Activated CD4-positive, alpha-beta T cell treated with anti-CD3 and anti-CD28 coated beads, Interleukin-2, amount 50 U/mL, for 48 hours (primary cell): ENCODE measurements at regions not wholly inside any gene's neighbourhood (a gene's known extent, or its start where the extent isn't known, plus 50 kb on each side); places are given as distances from the start of the nearest gene placed in this dataset.

Experiments
- DNase-seq, 2 experiments: peaks; one replicate each; pipeline ENCODE4 v3.0.0-alpha.2; 2020

- DNase-seq: peak; percentile 29 to 45
These were observed 330.8 kb downstream of the DLEU7 start for GRCh38 chr13:50512474-50513299.

GRCh38 chr13:50513300-50513877 lies 330.1 kb downstream of the DLEU7 start:
- DNase-seq: no peak

- DNase-seq: no peak
These were observed 329.2 kb downstream of the DLEU7 start for GRCh38 chr13:50514249-50514648.

GRCh38 chr13:50518131-50518530 lies 325.4 kb downstream of the DLEU7 start:
- no peak for DNase-seq

- no peak for DNase-seq
These were observed 324.7 kb downstream of the DLEU7 start for GRCh38 chr13:50518781-50519201.

DNA sequence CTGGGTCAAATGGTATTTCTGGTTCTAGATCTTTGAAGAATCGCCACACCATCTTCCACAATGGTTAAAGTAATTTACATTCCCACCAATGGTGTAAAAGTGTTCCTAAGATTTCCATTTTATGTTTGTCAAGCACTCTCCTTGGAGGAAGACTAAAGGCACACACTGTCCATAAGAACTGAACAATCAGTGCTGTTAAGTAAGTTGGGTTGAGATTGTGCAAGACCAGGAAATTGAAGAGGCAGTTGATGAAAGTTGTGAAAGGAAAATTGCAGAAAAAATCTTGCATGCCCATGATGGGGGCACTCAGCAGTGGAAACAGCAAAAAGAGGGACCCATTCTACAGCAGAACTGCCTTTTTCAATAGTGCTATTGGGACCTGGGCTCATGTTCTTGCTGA lies 323.6 kb downstream of the DLEU7 start:
- no peak for DNase-seq

DNA sequence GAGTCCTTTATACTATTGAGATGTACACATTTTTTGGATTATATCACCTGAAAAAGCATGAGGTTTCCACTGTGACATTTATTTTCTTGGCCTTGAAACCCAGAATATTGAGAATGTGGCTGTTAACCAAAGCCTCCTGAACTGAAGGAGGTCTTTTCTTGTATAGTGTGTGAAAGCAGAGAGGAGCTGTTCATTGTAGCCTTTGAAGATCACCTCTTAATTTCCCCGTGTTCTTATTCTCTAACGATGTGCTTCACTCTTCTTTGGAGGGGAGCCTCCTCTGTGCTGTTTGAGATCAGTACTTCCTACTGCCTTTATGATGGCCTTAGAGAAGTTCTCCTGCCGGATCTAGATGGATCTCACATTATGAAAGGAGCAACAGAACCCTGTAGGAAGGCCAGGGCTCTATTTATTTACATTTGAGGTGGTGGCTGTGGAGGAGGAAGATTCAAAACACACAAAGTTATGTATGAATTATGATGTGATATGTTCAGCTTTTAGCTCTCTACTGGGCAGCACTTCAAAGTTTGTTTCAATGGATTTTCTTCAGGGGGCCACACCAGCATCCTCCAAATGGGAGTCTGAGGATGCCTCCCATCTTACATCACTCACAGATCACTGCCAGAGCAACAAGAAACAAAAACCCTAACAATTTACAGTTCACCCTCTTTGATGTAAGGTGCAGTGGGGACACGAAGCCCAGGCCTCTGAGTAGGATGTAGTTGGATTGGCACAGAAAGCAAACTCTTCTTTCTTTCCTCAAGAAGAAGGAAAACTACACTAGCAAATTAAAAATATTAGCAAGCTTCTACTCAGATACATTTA lies 322.3 kb downstream of the DLEU7 start:
- no peak for DNase-seq

DNA sequence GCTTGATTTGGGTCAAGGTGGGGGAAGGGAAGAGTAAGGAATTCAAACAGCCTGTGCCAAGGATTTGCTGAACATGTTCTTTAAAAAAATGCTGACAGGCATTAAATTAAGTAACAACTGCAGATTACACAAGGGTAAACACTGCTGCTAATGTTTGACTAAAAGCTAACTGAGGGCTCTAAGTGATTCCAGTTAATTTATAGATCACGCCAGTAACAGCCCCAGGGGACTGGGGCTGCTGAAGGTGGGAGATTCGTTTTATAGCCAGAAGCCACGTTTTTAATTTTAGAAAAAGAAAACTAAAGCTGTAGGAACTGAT lies 321.7 kb downstream of the DLEU7 start:
- no peak for DNase-seq

GRCh38 chr13:50522506-50522905 lies 321.0 kb downstream of the DLEU7 start:
- DNase-seq: no peak

GRCh38 chr13:50523307-50523706 lies 320.2 kb downstream of the DLEU7 start:
- DNase-seq: no peak

DNA sequence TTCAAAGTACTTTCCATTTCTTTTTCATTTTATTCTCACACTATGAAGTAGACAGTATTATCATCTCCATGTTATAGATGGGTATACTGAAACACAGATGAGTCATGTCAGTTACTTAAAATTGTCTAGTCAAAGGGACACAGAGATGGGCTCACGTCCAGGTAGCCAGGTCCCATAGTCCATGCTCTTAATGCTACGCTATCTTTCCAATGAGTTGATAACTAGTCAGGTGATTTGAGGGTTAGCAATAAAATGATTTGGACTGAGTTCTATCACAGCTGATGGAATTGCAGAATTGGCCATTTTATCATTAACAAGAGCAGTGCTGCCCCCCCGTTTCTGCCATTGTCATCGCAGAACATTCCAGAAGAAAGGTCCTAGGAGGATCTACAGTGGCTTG lies 318.9 kb downstream of the DLEU7 start:
- no peak for DNase-seq

DNA sequence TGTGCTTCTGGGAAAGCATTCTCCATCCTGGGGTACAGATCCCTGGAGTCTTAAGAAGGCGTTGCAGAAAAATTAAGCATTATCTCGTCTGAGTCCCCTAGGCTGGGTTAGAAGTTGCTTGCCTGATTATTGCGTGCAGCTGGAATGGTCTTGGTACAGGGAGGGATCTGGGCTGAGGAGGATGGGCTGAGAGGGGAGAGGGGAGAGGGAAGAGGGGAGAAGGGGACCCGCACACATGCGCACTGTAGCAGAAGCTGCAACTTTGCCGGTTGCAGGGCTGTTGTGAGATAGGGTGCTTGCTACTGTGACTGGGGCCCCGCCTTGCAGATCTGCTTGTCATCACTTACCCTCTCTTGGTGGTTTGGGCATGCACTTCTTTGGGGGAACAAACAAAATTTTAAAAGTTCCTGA lies 316.8 kb downstream of the DLEU7 start:
- no peak for DNase-seq

GRCh38 chr13:50527188-50527587 lies 316.3 kb downstream of the DLEU7 start:
- no peak for DNase-seq

GRCh38 chr13:50527612-50528509 lies 315.6 kb downstream of the DLEU7 start:
- no peak for DNase-seq

GRCh38 chr13:50529154-50529882 lies 314.2 kb downstream of the DLEU7 start:
- peak in 1 of 2 experiments; percentile 13 for DNase-seq

- DNase-seq: no peak
These were observed 311.3 kb downstream of the DLEU7 start for GRCh38 chr13:50531917-50532899.

DNA sequence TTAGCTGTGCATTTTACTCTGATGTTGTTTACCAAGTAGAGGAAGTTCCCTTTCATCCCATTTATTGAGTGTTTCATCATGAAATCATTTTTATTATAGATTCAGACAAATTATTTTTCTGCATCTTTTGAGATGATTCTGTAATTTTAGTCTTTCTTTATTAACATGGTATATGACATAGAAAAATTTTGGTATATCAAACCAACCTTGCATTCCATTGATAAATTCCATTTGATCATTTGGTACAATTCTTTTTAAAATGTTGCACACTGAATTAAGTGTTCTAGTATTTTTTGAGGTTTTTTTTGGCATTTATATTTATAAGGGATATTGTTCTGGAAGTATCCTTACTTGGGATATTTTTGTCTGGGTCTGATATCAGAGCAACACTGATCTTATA lies 308.4 kb downstream of the DLEU7 start:
- no peak for DNase-seq

- DNase-seq: no peak
These were observed 306.5 kb downstream of the DLEU7 start for GRCh38 chr13:50537029-50537428.

GRCh38 chr13:50539791-50540530 lies 303.5 kb downstream of the DLEU7 start:
- DNase-seq: no peak

- no peak for DNase-seq
These were observed 300.4 kb downstream of the DLEU7 start for GRCh38 chr13:50543141-50543540.
